GM18867 (cell line): ENCODE measurements at regions not wholly inside any gene's neighbourhood (a gene's known extent, or its start where the extent isn't known, plus 50 kb on each side); places are given as distances from the start of the nearest gene placed in this dataset.

Experiments used
- ATAC-seq: cut with Tn5 transposase; IDR thresholded peaks from one replicate; pipeline ENCODE4 v1.9.1; 2021; ENCODE audit warnings: mild to moderate bottlenecking, moderate library complexity; ENCODE audit not compliant: unreplicated experiment

GRCh38 chr13:97057176-97057575 lies 62.9 kb upstream of the OXGR1 start:
- ATAC-seq, result no peak

DNA sequence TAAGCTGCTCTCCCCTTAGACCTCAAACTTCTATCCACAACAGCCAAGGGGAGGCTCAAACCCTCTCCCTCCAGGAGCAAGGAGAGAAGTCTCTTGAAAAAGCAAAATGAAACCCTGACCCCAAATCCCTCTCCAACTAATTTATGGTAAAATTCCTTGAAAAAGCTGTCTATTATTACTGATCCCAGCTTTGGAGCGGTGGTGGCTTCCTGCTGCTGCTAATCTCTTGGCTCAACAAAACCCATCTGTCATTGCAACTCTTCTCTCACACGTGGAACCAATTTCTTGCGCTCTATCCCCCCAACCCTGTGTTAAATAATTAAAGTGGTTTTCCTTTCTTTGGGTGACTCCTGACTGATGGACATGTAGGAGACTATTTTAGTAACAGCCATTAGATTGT lies 64.1 kb upstream of the OXGR1 start:
- no peak for ATAC-seq

- no peak for ATAC-seq
Measured at GRCh38 chr13:97058926-97059325, 64.7 kb upstream of the OXGR1 start.

DNA sequence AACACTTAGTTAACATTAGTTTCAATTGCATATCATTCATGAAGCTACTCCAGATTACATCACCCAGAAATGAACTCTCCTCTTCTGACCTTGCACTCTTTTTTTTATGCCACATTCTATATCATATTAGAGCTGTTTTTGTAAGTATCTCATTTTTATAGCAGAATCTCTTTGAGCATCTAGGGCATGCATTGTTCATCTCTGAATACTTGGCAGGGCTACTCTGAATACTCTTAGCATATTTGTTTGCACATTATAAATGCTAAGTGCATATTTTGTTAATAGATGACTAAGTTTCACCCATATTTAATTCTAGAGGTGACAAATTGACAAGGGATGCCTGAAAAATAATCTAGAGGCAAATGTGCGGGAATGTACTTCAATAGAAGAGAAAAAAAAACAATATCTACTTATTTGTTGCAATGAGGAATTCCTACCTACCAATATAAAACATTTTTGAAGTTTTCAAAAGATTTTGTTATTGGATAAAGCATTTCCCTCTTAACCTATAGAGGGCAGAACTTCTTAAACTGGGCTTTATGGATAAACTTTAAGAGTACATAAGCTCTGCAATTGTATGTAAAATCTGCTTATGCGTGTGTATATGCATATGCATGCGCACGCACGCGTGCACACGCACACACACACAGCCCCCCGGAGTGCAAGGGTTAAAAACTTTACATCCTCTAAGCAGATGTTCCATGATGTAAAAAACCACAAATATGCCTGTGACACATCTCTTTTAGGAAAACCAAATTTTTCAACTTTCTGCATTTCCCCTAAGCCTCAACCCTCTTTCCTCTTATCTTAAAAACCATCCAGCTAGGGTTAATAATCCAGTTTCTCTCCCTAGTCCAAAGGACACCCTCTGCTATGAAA lies 73.0 kb upstream of the OXGR1 start:
- no peak for ATAC-seq

- ATAC-seq, result no peak
Measured at GRCh38 chr13:97068151-97068550, 73.9 kb upstream of the OXGR1 start.

GRCh38 chr13:97069050-97069815 lies 75.0 kb upstream of the OXGR1 start:
- ATAC-seq, result no peak

DNA sequence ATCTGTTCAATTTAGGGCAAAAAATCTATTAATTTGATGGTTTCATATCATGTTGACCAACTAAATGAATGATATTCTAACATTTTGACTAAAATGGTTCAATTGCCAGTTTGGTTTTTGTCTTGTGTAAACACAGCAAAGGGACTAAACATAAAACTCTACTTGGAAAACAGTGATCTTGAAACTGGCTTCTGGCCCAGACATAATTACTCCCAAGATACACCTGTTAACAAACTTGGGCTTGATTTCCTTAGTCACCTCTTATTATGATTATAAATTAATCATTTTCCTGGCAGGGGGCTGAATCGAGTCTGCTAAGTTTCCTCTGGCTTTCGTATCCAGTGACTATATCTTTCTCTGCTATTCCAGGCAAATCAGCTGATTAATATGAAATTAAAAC lies 78.0 kb upstream of the OXGR1 start:
- ATAC-seq, result no peak

DNA sequence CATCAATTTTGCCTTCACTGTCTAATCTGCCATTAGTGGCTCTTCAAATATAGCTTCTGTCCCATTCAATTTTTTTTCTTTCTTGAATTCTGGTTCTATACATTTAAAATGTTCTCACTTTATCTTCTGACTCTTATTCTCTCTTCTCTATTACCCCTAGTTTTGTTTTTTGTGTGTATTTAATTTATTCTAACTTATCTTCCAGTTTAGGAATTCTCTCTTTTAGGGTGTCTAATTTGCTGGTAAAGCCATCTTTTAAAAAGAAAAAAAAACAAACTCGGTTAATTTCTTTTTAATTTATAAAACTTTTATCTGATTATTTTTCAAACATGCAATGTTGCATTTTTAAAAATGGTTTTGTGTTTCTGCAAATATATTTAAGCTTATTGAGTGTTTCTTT lies 80.3 kb upstream of the OXGR1 start:
- no peak for ATAC-seq

DNA sequence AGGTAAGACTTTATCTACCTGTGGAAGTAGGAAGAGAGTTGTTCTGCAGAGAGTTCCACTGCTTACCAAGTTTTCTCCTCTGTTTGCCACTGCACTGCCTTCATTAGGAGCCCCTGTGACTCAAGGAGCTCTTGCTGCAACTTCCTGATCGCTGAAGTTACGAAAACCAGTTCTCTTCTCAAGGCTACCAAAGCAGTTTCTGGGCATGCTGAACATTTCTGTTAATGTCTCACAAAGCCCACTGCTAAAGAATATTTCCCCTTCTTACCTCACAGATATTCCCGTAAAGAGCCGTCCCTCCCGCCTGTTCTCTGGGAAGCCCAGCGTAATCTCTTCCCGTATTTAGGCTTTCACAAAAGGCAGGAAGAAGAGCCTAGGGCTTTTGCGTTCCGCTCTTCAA lies 82.6 kb upstream of the OXGR1 start:
- ATAC-seq, result no peak

- no peak for ATAC-seq
Measured at GRCh38 chr13:97077341-97077740, 83.1 kb upstream of the OXGR1 start.

- ATAC-seq, result no peak
Measured at GRCh38 chr13:97079726-97080125, 85.5 kb upstream of the OXGR1 start.

DNA sequence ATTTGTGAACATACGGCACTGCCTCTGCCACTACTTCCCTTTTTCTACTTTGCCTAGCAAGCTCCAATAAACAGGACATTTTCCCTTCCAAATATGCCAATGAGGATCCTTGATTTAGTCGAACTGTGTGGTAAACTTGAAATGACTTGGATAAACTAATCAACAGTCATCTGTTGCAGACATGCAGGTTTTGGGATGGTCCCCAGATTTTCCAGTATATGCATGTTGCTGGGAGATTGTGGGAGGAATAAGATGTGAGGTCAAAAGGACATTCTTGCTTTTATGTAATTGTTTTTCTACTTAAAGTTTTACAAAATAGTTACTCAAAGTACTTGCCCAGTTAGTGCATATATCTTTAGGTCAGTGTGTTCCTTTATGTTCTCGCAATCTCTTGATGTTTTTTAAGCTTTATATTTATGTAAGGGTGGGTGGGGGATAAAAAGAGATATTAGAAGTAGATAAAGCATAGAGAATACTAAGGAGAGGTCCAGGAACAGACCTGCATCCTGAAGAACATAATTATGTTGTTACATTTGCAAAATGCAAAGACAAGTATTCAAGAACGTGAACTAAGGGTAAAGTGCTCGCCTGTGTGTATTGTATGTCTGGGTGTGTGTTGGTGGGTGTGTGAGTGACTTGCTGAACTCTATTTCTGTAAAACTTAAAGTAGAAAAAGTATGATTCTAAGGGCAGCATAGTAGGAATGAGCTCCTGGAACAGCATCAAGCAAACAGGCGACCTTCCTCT lies 88.4 kb upstream of the OXGR1 start:
- ATAC-seq, result no peak

- peak; percentile 76 for ATAC-seq
Measured at GRCh38 chr13:97091196-97091595, 96.9 kb upstream of the OXGR1 start.

DNA sequence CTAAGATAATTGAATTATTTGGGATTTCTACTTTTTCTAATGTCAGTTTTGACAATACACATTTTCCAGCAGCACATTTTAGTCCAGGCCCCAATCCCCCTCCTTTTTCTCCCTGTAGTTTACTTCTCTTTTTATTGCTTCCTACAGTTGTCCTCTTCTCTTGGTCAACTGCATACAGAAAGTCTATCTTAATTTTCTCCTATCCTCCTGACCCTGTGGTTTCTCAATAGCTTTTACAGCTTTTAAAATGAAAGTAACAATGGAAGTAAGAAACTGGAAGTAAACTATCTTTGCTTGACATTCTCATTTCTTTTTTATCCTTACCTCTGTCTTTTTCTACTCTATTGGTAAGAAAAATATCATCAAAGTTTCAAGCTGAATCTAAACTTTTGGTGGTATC lies 106.5 kb upstream of the OXGR1 start:
- ATAC-seq, result peak; percentile 73

- no peak for ATAC-seq
Measured at GRCh38 chr13:97101912-97102708, 107.8 kb upstream of the OXGR1 start.

DNA sequence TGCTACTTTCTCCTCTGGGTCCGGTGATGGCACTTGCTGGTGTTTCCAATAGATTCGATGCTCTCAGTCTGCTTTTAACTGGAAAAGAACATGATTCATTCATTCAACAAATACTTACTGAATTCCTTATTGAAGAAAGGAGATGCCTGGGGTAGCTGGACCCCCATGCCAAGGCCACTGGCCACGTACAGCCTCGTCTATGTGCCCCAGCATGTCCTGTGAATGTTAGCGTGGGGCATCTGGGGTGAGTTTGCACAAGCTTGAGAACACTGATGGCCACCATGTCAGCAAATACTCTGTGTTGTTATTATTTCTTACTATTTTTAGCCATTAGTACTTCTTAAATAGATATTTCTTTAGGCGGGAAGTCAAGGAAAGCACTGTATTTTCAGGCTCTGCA lies 112.0 kb upstream of the OXGR1 start:
- ATAC-seq, result no peak

- no peak for ATAC-seq
Measured at GRCh38 chr13:97107815-97108529, 113.7 kb upstream of the OXGR1 start.

DNA sequence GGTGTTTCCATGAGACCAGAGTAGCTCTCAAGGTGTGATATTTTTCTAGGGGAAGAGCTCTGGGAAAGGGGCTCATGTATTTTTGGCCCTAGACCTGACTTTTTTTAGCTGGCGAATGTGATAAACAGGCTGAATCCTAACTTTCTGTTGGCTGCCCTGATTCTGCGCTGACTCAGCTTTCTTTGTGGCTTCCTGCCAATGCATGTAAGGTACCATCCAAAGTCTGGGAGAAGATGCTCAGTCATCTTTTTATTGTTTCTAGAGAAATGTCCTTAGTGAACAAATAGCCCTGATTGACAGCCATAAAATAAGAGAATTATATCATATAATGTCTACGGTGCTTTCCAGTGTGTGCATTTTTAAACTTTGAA lies 113.6 kb upstream of the MBNL2 start:
- no peak for ATAC-seq

DNA sequence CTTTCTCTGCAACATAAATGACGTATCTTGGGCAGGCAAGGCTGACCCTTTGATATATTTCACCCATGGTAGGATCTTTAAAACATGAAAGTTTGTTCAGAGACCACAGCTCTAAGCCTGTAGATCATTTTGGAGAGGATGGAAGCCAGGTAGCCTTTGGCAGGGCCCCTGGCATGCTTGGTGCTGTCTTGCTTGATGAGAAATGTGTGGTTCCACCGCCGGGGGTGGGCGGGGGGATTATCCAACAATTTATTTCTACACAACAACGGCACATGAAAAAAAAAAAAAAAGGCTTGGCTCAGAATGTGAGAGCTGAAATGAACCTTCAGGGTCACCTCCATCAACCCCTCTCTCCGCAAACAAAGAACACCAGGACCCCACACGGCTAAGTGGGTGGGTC lies 112.9 kb upstream of the MBNL2 start:
- ATAC-seq, result no peak

DNA sequence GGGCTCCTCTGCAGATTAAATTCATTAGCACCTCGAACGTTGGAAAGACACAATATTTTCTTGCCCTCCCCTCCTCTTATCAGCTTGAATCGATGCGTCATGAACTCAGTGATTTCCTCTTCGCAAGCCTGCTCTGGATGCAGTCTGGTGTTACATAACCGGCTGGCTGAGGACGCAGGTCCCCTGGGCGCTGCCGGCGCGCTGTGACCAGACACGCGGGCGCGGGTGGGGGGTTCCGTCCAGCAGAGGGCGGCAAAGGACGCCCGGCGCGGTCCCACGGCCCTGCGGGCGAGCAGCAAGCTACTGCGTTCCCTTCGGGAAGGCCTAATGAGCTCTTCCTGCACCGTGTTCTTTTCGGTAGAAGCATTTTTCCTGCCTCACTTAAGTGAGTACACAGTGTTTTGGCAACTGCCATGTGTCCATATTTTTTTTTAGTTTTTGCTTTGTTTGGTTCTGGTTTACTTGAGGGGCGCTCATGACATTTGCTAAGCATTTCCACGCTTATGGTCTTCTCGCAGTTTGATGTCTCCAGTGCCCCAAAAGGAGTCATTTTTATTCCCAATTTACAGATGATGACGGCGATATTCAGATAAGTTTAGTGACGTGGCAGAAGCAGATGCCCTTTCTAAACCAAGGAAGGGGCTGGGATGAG lies 112.2 kb upstream of the MBNL2 start:
- ATAC-seq, result peak; percentile 98
